ENCODE measurements at regions not wholly inside any gene's neighbourhood (a gene's known extent, or its start where the extent isn't known, plus 50 kb on each side); places are given as distances from the start of the nearest gene placed in this dataset.

DNA sequence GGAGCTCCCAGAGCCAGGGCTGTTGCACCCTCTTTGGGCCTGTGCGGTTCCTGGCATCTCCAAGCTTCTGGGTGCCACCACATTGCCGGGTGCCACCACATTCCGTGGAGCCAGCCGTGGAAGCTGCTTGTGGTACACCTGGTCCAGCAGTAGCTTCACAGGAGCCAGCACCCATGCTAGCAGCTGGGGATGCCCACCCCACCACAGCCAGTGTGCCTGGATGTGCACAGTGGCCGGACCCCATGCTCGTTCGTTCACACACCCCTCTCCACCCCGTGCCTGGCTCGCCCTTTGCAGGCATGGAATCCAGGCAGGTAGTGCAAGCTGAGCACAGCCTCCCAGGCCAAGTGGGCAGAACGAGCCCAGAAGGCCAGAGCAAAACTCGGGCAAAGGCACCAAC, 1029.8 kb upstream of the GBE1 start:
- peaks cover 5% of the 10 kb centered on the region for H3K9me3 Mint-ChIP-seq
- TF ChIP-seq, protein P1, sequence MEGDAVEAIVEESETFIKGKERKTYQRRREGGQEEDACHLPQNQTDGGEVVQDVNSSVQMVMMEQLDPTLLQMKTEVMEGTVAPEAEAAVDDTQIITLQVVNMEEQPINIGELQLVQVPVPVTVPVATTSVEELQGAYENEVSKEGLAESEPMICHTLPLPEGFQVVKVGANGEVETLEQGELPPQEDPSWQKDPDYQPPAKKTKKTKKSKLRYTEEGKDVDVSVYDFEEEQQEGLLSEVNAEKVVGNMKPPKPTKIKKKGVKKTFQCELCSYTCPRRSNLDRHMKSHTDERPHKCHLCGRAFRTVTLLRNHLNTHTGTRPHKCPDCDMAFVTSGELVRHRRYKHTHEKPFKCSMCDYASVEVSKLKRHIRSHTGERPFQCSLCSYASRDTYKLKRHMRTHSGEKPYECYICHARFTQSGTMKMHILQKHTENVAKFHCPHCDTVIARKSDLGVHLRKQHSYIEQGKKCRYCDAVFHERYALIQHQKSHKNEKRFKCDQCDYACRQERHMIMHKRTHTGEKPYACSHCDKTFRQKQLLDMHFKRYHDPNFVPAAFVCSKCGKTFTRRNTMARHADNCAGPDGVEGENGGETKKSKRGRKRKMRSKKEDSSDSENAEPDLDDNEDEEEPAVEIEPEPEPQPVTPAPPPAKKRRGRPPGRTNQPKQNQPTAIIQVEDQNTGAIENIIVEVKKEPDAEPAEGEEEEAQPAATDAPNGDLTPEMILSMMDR (IDR thresholded peaks at IDR 0.05), result no peak
- intact Hi-C loops (cut with micrococcal nuclease), result no loop called here
- no peaks in the 10 kb centered on the region for H3K36me3 Mint-ChIP-seq (ENCODE audit: low read depth)
- DNase-seq (no peak), ATAC-seq (ENCODE audit: low read depth) (no peak)
- H3K4me1 Mint-ChIP-seq, result no peaks in the 10 kb centered on the region
- no peaks in the 10 kb centered on the region for H3K27me3 Mint-ChIP-seq
- H3K4me3 Mint-ChIP-seq, result no peak overlapping the region
- ChIA-PET POLR2A (no interaction called here), CTCF (no interaction called here)
- H3K27ac Mint-ChIP-seq, result no peak overlapping the region

GRCh38 chr3:82790307-82791097, 1029.1 kb upstream of the GBE1 start:
- no peaks in the 10 kb centered on the region for H3K36me3 Mint-ChIP-seq (ENCODE audit: low read depth)
- ATAC-seq (ENCODE audit: low read depth) (no peak), DNase-seq (no peak)
- H3K27ac Mint-ChIP-seq, result no peak overlapping the region
- H3K27me3 Mint-ChIP-seq, result no peaks in the 10 kb centered on the region
- no peak overlapping the region for H3K4me3 Mint-ChIP-seq
- ChIA-PET CTCF (no interaction called here), POLR2A (no interaction called here)
- H3K4me1 Mint-ChIP-seq, result no peaks in the 10 kb centered on the region
- peaks cover 5% of the 10 kb centered on the region for H3K9me3 Mint-ChIP-seq
- TF ChIP-seq, protein P1 (IDR thresholded peaks at IDR 0.05), result no peak
- intact Hi-C loops (cut with micrococcal nuclease), result no loop called here

GRCh38 chr3:82783194-82783593, 1021.7 kb upstream of the GBE1 start:
- CTCF ChIA-PET, result no interaction called here
- Mint-ChIP-seq H3K4me3 (no peak overlapping the region), H3K27ac (no peak overlapping the region), H3K9me3 (peaks cover 3% of the 10 kb centered on the region), H3K27me3 (no peaks in the 10 kb centered on the region), H3K4me1 (no peaks in the 10 kb centered on the region), H3K36me3 (ENCODE audit: low read depth) (no peaks in the 10 kb centered on the region)
- POLR2A ChIA-PET, result no interaction called here
- TF ChIP-seq, protein P1 (IDR thresholded peaks at IDR 0.05), result no peak
- DNase-seq (no peak), ATAC-seq (ENCODE audit: low read depth) (no peak)
- intact Hi-C loops (cut with micrococcal nuclease), result no loop called here

GRCh38 chr3:82773207-82773606, 1011.8 kb upstream of the GBE1 start:
- no peaks in the 10 kb centered on the region for H3K36me3 Mint-ChIP-seq (ENCODE audit: low read depth)
- ATAC-seq (ENCODE audit: low read depth) (no peak), DNase-seq (no peak)
- no peak overlapping the region for H3K27ac Mint-ChIP-seq
- ChIA-PET POLR2A (no interaction called here), CTCF (no interaction called here)
- intact Hi-C loops (cut with micrococcal nuclease), result no loop called here
- no peaks in the 10 kb centered on the region for H3K27me3 Mint-ChIP-seq
- H3K4me3 Mint-ChIP-seq, result no peak overlapping the region
- TF ChIP-seq, protein P1 (IDR thresholded peaks at IDR 0.05), result no peak
- H3K9me3 Mint-ChIP-seq, result peaks cover 6% of the 10 kb centered on the region
- H3K4me1 Mint-ChIP-seq, result no peaks in the 10 kb centered on the region

DNA sequence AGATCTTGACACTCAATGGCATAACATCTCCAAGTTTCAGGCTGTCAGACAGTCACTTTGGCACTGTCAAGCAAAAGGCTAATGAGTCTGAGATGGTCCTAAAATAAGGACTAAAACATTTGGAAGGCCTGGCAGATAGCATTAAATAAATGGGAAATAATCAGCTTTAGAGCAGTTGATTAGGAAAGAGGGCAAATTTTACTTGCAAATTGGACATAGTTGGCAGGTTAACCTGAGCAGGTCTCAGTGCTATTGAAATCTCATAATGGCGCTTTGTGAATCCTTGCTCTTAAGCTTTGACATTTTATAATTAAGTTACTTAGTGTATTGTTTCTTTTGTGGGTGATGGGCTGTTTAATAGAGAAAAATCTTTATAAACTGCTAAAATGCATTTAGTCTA, 1003.1 kb upstream of the GBE1 start:
- Mint-ChIP-seq H3K27ac (no peak overlapping the region), H3K36me3 (ENCODE audit: low read depth) (no peaks in the 10 kb centered on the region), H3K4me3 (no peak overlapping the region), H3K9me3 (no peaks in the 10 kb centered on the region), H3K27me3 (no peaks in the 10 kb centered on the region), H3K4me1 (no peaks in the 10 kb centered on the region)
- intact Hi-C loops (cut with micrococcal nuclease), result no loop called here
- TF ChIP-seq, protein P1 (IDR thresholded peaks at IDR 0.05), result no peak
- ChIA-PET CTCF (no interaction called here), POLR2A (no interaction called here)
- ATAC-seq (ENCODE audit: low read depth) (no peak), DNase-seq (no peak)

Data from activated B cell treated with CpG ODN at 0.5 μM for 24 hours (primary cell).